HG03442 (cell line): ENCODE measurements at regions not wholly inside any gene's neighbourhood (a gene's known extent, or its start where the extent isn't known, plus 50 kb on each side); places are given as distances from the start of the nearest gene placed in this dataset.
"Not testable (repeated sequence)": the region's sequence is repeated elsewhere in the genome, so short reads cannot be mapped to it uniquely, and the experiment has no call there.

Source experiments
- ATAC-seq: cut with Tn5 transposase; IDR thresholded peaks from one replicate; pipeline ENCODE4 v1.9.1; 2021; ENCODE audit warnings: mild to moderate bottlenecking, moderate library complexity; ENCODE audit not compliant: unreplicated experiment

GRCh38 chr13:44628826-44629225 lies 52.7 kb upstream of the TSC22D1 start:
- ATAC-seq = not testable (repeated sequence)

DNA sequence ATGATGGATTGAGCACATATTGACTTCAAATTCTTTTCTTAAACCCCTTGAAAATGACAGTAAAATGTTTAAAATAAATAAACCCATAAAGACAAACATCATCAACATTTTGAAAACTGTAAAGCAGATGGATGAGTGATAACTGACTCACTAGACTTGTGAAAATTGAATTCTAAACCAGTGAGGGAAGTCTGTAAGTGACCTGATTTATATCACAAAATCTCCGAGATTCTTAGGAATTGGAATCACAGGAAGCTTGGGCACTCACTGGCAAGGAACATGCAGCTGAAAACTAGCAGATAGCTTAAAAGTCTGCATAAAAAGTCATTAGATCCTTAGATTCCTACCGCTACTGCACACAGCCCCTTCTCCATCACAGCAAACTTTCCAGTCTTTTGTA lies 51.3 kb upstream of the TSC22D1 start:
- ATAC-seq = no peak

GRCh38 chr13:44626176-44626575 lies 50.0 kb upstream of the TSC22D1 start:
- ATAC-seq = no peak
